ENCODE measurements at regions not wholly inside any gene's neighbourhood (a gene's known extent, or its start where the extent isn't known, plus 50 kb on each side); places are given as distances from the start of the nearest gene placed in this dataset.
"Not testable (repeated sequence)": the region's sequence is repeated elsewhere in the genome, so short reads cannot be mapped to it uniquely, and the experiment has no call there.

GRCh38 chr4:33715841-33716395, 2528.4 kb downstream of the ARAP2 start:
- DNase-seq (ENCODE audit: extremely low read depth, low read depth), result peak; percentile 60
- no peak for TF ChIP-seq CTCF (IDR thresholded peaks at IDR 0.05; ENCODE audit: low read depth, low read length)

- no peak for DNase-seq (ENCODE audit: extremely low read depth, low read depth)
- no peak for TF ChIP-seq CTCF (IDR thresholded peaks at IDR 0.05; ENCODE audit: low read depth, low read length)
Observed at GRCh38 chr4:33722254-33722653, 2522.1 kb downstream of the ARAP2 start.

GRCh38 chr4:33722800-33723516, 2521.4 kb downstream of the ARAP2 start:
- no peak for DNase-seq (ENCODE audit: extremely low read depth, low read depth)
- TF ChIP-seq CTCF (IDR thresholded peaks at IDR 0.05; ENCODE audit: low read depth, low read length), result peak; percentile 37

GRCh38 chr4:33724685-33725084, 2519.6 kb downstream of the ARAP2 start:
- TF ChIP-seq CTCF (IDR thresholded peaks at IDR 0.05; ENCODE audit: low read depth, low read length), result no peak
- no peak for DNase-seq (ENCODE audit: extremely low read depth, low read depth)

GRCh38 chr4:33725861-33726260, 2518.5 kb downstream of the ARAP2 start:
- no peak for DNase-seq (ENCODE audit: extremely low read depth, low read depth)
- TF ChIP-seq CTCF (IDR thresholded peaks at IDR 0.05; ENCODE audit: low read depth, low read length), result no peak

GRCh38 chr4:33737726-33738125, 2506.6 kb downstream of the ARAP2 start:
- no peak for TF ChIP-seq CTCF (IDR thresholded peaks at IDR 0.05; ENCODE audit: low read depth, low read length)
- DNase-seq (ENCODE audit: extremely low read depth, low read depth), result no peak

GRCh38 chr4:33739884-33740632, 2504.3 kb downstream of the ARAP2 start:
- no peak for DNase-seq (ENCODE audit: extremely low read depth, low read depth)
- TF ChIP-seq CTCF (IDR thresholded peaks at IDR 0.05; ENCODE audit: low read depth, low read length), result no peak

- not testable (repeated sequence) for DNase-seq (ENCODE audit: extremely low read depth, low read depth)
Observed at GRCh38 chr4:33740871-33741270, 2503.4 kb downstream of the ARAP2 start.
